HCT116 (cell line): ENCODE measurements at regions not wholly inside any gene's neighbourhood (a gene's known extent, or its start where the extent isn't known, plus 50 kb on each side); places are given as distances from the start of the nearest gene placed in this dataset.

Experiments used
- ATAC-seq: fragments of 200-7000 bp; cut with Tn5 transposase; 2 replicates; pipeline ENCODE4 v1.9.1; 2020; ENCODE audit warnings: mild to moderate bottlenecking, moderate library complexity
- BruUV-seq: library from RNA; stranded (reverse); fragments of 400-500 nt; replicated peaks from 2 replicates; lab custom pipeline; 2021; lab: Mats Ljungman, UMichigan
- CTCF ChIA-PET: fragments of 300-600 bp; sonication (Branson Sonifier 250); formaldehyde crosslinking; loops from one replicate; lab custom pipeline; 2021; ENCODE audit warnings: antibody characterized with exemption; lab: Charles Lee
- POLR2A ChIA-PET: fragments of 300-600, 350-600 bp; sonication (Branson Sonifier 250); formaldehyde crosslinking; loops from one replicate; lab custom pipeline; 2021; ENCODE audit warnings: antibody characterized with exemption; lab: Charles Lee
- RAD21 ChIA-PET, 2 experiments: fragments of 300-600 bp; sonication (Branson Sonifier 250); formaldehyde crosslinking; loops; one replicate each; lab custom pipeline; 2023; ENCODE audit warnings: low total read pairs in 2 of 2; ENCODE audit not compliant: uncharacterized antibody in 2 of 2, unreplicated experiment in 2 of 2, low non-redundant PET in 1 of 2; lab: Charles Lee
- DNase-seq: peaks from one replicate; pipeline ENCODE4 v3.0.0-alpha.2; 2010; ENCODE audit warnings: low read depth, low spot score
- H2AFZ ChIP-seq: fragments of 200-600 bp; shearing (Covaris generic), sonication (generic); 2 replicates; pipeline ENCODE4 v1.6.1; 2017; ENCODE audit warnings: low read depth, mixed run types, mixed read lengths, antibody characterized with exemption, low read length; ENCODE audit not compliant: poor library complexity, severe bottlenecking
- H3K27ac ChIP-seq: 2 replicates; pipeline ENCODE4 v1.5.1; 2012; ENCODE audit warnings: low read depth, low read length
- H3K27me3 ChIP-seq: fragments of 200-600 bp; sonication (generic); 2 replicates; pipeline ENCODE4 v1.6.1; 2016; ENCODE audit warnings: mixed run types, low read length, mixed read lengths; ENCODE audit not compliant: insufficient read depth
- H3K36me3 ChIP-seq, 2 experiments: fragments of 200-500 bp in 1 of 2; fragments of 200-600 bp in 1 of 2; sonication (Bioruptor generic) in 1 of 2; sonication (generic) in 1 of 2; 2 replicates each; pipeline versions ENCODE4 v1.5.1 to v1.6.1; 2014 to 2016; ENCODE audit warnings: low read length in 2 of 2, inconsistent platforms in 1 of 2, mixed read lengths in 1 of 2, mixed run types in 1 of 2; ENCODE audit not compliant: insufficient read depth in 2 of 2, control insufficient read depth in 1 of 2
- H3K4me1 ChIP-seq, 2 experiments: fragments of 200-600 bp in 1 of 2; sonication (generic) in 1 of 2; 2 replicates each; pipeline versions ENCODE4 v1.5.1 to v1.6.1; 2012 to 2017; ENCODE audit warnings: low read length in 2 of 2, inconsistent platforms in 1 of 2, mild to moderate bottlenecking in 1 of 2, mixed read lengths in 1 of 2, mixed run types in 1 of 2, moderate library complexity in 1 of 2; ENCODE audit not compliant: insufficient read depth in 2 of 2, control insufficient read depth in 1 of 2
- H3K4me2 ChIP-seq: fragments of 200-600 bp; sonication (generic); 2 replicates; pipeline ENCODE4 v1.6.1; 2017; ENCODE audit warnings: mixed run types, low read length, mixed read lengths
- H3K4me3 ChIP-seq, 2 experiments: fragments of 200-600 bp in 1 of 2; sonication (generic) in 1 of 2; replicated peaks in 1 of 2; 2 replicates each; pipeline ENCODE4 v1.5.1; 2011 to 2016; ENCODE audit warnings: low read length in 2 of 2, control low read depth in 1 of 2, low read depth in 1 of 2, mild to moderate bottlenecking in 1 of 2, mixed read lengths in 1 of 2, mixed run types in 1 of 2
- H3K79me2 ChIP-seq: fragments of 200-600 bp; sonication (generic); 2 replicates; pipeline ENCODE4 v1.6.1; 2017; ENCODE audit warnings: mild to moderate bottlenecking, mixed run types, low read length, moderate library complexity, mixed read lengths; ENCODE audit not compliant: insufficient read depth
- H3K9ac ChIP-seq: fragments of 200-600 bp; sonication (generic); 2 replicates; pipeline ENCODE4 v1.6.1; 2016; ENCODE audit warnings: low read length, mixed read lengths
- H3K9me2 ChIP-seq: fragments of 200-600 bp; sonication (generic), shearing (Covaris generic); 2 replicates; pipeline ENCODE4 v1.6.1; 2017; ENCODE audit warnings: mixed run types, mild to moderate bottlenecking, moderate library complexity; ENCODE audit not compliant: insufficient read depth
- H3K9me3 ChIP-seq, 2 experiments: fragments of 200-500 bp in 1 of 2; fragments of 200-600 bp in 1 of 2; sonication (Bioruptor generic) in 1 of 2; sonication (generic) in 1 of 2; 2 replicates each; pipeline ENCODE4 v1.6.1; 2014 to 2017; ENCODE audit warnings: low read length in 2 of 2, mixed read lengths in 2 of 2, inconsistent platforms in 1 of 2, low read depth in 1 of 2, mild to moderate bottlenecking in 1 of 2, mixed run types in 1 of 2, moderate library complexity in 1 of 2; ENCODE audit not compliant: control insufficient read depth in 1 of 2, insufficient read depth in 1 of 2
- H4K20me1 ChIP-seq: fragments of 200-600 bp; sonication (generic), shearing (Covaris generic); 2 replicates; pipeline ENCODE4 v1.6.1; 2017; ENCODE audit warnings: mixed run types, mild to moderate bottlenecking, moderate library complexity; ENCODE audit not compliant: insufficient read depth
- CEBPB ChIP-seq: IDR thresholded peaks from 2 replicates; pipeline ENCODE4 v1.6.1; 2012; ENCODE audit warnings: low read depth
- FOSL1 ChIP-seq: IDR thresholded peaks from 2 replicates; pipeline ENCODE4 v1.6.1; 2012; ENCODE audit warnings: low read depth
- JUND ChIP-seq: IDR thresholded peaks from 2 replicates; pipeline ENCODE4 v1.6.1; 2012
- MAX ChIP-seq: IDR thresholded peaks from 2 replicates; pipeline ENCODE4 v1.6.1; 2012
- RAD21 ChIP-seq: IDR thresholded peaks from 2 replicates; pipeline ENCODE4 v1.6.1; 2012; ENCODE audit warnings: low read depth, mild to moderate bottlenecking
- SP1 ChIP-seq: IDR thresholded peaks from 2 replicates; pipeline ENCODE4 v1.6.1; 2012; ENCODE audit warnings: low read depth
- SRF ChIP-seq: IDR thresholded peaks from 2 replicates; pipeline ENCODE4 v1.6.1; 2012; ENCODE audit warnings: low read depth
- intact Hi-C: fragments of 100-400 bp; cut with micrococcal nuclease; formaldehyde crosslinking; loops from 2 replicates; pipeline ENCODE4 v1.10.0; 2022

GRCh38 chr13:111031531-111031961, 83.6 kb upstream of the ARHGEF7 start:
- RAD21 ChIA-PET = no interaction called here
- H3K9ac ChIP-seq = no peak overlapping the region
- POLR2A ChIA-PET = no interaction called here
- CTCF ChIA-PET = no interaction called here
- H3K9me2 ChIP-seq = no peaks in the 10 kb centered on the region
- no peaks in the 10 kb centered on the region for H3K79me2 ChIP-seq
- H3K27ac ChIP-seq = no peak overlapping the region
- H3K4me3 ChIP-seq = no peak overlapping the region
- intact Hi-C loops = no loop called here
- peaks cover 0 to 22% of the 10 kb centered on the region in 2 experiments; a peak in 2 of 4 replicates for H3K4me1 ChIP-seq
- TF ChIP-seq CEBPB (no peak), FOSL1 (peak; percentile 42; the same call in 1 of the 2 replicates), SP1 (peak; percentile 51), SRF (no peak), JUND (0 out of 2 replicates have a peak, but pooled peaks have one; percentile 27)
- no TSS peak for BruUV-seq
- H3K36me3 ChIP-seq = no peaks in the 10 kb centered on the region
- no peaks in the 10 kb centered on the region for H3K27me3 ChIP-seq
- H3K9me3 ChIP-seq = no peaks in the 10 kb centered on the region
- ATAC-seq (peak; percentile 72), DNase-seq (no peak)
- H4K20me1 ChIP-seq = no peaks in the 10 kb centered on the region
- H2AFZ ChIP-seq = no peak overlapping the region
- peak overlapping the region; percentile 37 for H3K4me2 ChIP-seq

GRCh38 chr13:111029957-111030609, 85.0 kb upstream of the ARHGEF7 start:
- DNase-seq (no peak), ATAC-seq (no peak)
- H3K9me3 ChIP-seq = no peaks in the 10 kb centered on the region
- CTCF ChIA-PET = no interaction called here
- H4K20me1 ChIP-seq = no peaks in the 10 kb centered on the region
- H3K27ac ChIP-seq = no peak overlapping the region
- no TSS peak for BruUV-seq
- H3K4me2 ChIP-seq = no peak overlapping the region
- no peaks in the 10 kb centered on the region for H3K79me2 ChIP-seq
- H2AFZ ChIP-seq = no peak overlapping the region
- RAD21 ChIA-PET = no interaction called here
- peaks cover 0 to 22% of the 10 kb centered on the region in 2 experiments; a peak in 2 of 4 replicates for H3K4me1 ChIP-seq
- no peaks in the 10 kb centered on the region for H3K9me2 ChIP-seq
- no peak for TF ChIP-seq MAX
- TF ChIP-seq RAD21 = no peak
- no peak overlapping the region for H3K4me3 ChIP-seq
- POLR2A ChIA-PET = no interaction called here
- intact Hi-C loops = no loop called here
- H3K36me3 ChIP-seq = no peaks in the 10 kb centered on the region
- H3K9ac ChIP-seq = no peak overlapping the region
- no peaks in the 10 kb centered on the region for H3K27me3 ChIP-seq
